Upper lobe of right lung (tissue), 1 donor: ENCODE measurements at regions not wholly inside any gene's neighbourhood (a gene's known extent, or its start where the extent isn't known, plus 50 kb on each side); places are given as distances from the start of the nearest gene placed in this dataset.

ENCODE experiments used
- ATAC-seq: fragments of 200-7000 bp; cut with Tn5 transposase; one replicate; pipeline ENCODE4 v1.9.1; 2020; ENCODE audit warnings: mild to moderate bottlenecking, moderate library complexity
- DNase-seq: peaks from one replicate; pipeline ENCODE4 v3.0.0-alpha.2; 2020
- H3K27ac ChIP-seq: fragments of 200-600 bp; one replicate; pipeline ENCODE4 v1.8.0; 2022
- H3K27me3 ChIP-seq: fragments of 200-600 bp; one replicate; pipeline ENCODE4 v1.8.0; 2022; ENCODE audit warnings: mild to moderate bottlenecking
- H3K36me3 ChIP-seq: fragments of 200-600 bp; one replicate; pipeline ENCODE4 v1.8.0; 2022
- H3K4me1 ChIP-seq: fragments of 200-600 bp; one replicate; pipeline ENCODE4 v1.8.0; 2022
- H3K4me3 ChIP-seq: fragments of 200-600 bp; one replicate; pipeline ENCODE4 v1.8.0; 2022; ENCODE audit warnings: mild to moderate bottlenecking
- H3K9me3 ChIP-seq: fragments of 200-600 bp; one replicate; pipeline ENCODE4 v1.8.0; 2022
- CTCF ChIP-seq: fragments of 200-600 bp; IDR thresholded peaks from one replicate; pipeline ENCODE4 v1.8.0; 2022; ENCODE audit warnings: antibody characterized with exemption
- intact Hi-C: fragments of 100-400 bp; cut with DNase I; formaldehyde crosslinking; loops from one replicate; pipeline ENCODE4 v1.11.0; 2022
- donor health status: DM: no; HTN: yes; CAD: no; lungs with severe emphysema.

- Histone ChIP-seq H3K4me1 (peaks cover 3% of the 10 kb centered on the region), H3K27ac (peak overlapping the region; percentile 31), H3K9me3 (no peaks in the 10 kb centered on the region), H3K4me3 (peak overlapping the region; percentile 39), H3K36me3 (no peaks in the 10 kb centered on the region), H3K27me3 (no peaks in the 10 kb centered on the region)
- intact Hi-C loops = no loop called here
- DNase-seq (no peak), ATAC-seq (peak; percentile 66)
- no peak for TF ChIP-seq CTCF
Observed at GRCh38 chr2:196361606-196362326, 190.4 kb upstream of the STK17B start.

GRCh38 chr2:196362973-196363549 is 191.7 kb upstream of the STK17B start:
- H3K27ac ChIP-seq = no peak overlapping the region
- ATAC-seq = no peak
- intact Hi-C loops = no loop called here
- H3K36me3 ChIP-seq = no peaks in the 10 kb centered on the region
- TF ChIP-seq CTCF = no peak
- no peak for DNase-seq
- peaks cover 3% of the 10 kb centered on the region for H3K4me1 ChIP-seq
- H3K4me3 ChIP-seq = no peak overlapping the region
- no peaks in the 10 kb centered on the region for H3K27me3 ChIP-seq
- H3K9me3 ChIP-seq = no peaks in the 10 kb centered on the region

GRCh38 chr2:196365145-196365544 is 193.8 kb upstream of the STK17B start:
- Histone ChIP-seq H3K27me3 (no peaks in the 10 kb centered on the region), H3K4me3 (no peak overlapping the region), H3K9me3 (no peaks in the 10 kb centered on the region), H3K36me3 (no peaks in the 10 kb centered on the region), H3K27ac (no peak overlapping the region), H3K4me1 (peaks cover 3% of the 10 kb centered on the region)
- ATAC-seq (no peak), DNase-seq (no peak)
- intact Hi-C loops = no loop called here
- TF ChIP-seq CTCF = no peak

GRCh38 chr2:196365923-196366322 is 194.5 kb upstream of the STK17B start:
- peaks cover 3% of the 10 kb centered on the region for H3K4me1 ChIP-seq
- H3K27ac ChIP-seq = no peak overlapping the region
- TF ChIP-seq CTCF = no peak
- no peaks in the 10 kb centered on the region for H3K27me3 ChIP-seq
- H3K9me3 ChIP-seq = no peaks in the 10 kb centered on the region
- H3K4me3 ChIP-seq = no peak overlapping the region
- no peaks in the 10 kb centered on the region for H3K36me3 ChIP-seq
- intact Hi-C loops = no loop called here
- ATAC-seq = no peak
- DNase-seq = no peak

- no peak overlapping the region for H3K4me3 ChIP-seq
- H3K36me3 ChIP-seq = no peaks in the 10 kb centered on the region
- peaks cover 3% of the 10 kb centered on the region for H3K4me1 ChIP-seq
- no peaks in the 10 kb centered on the region for H3K9me3 ChIP-seq
- TF ChIP-seq CTCF = no peak
- H3K27me3 ChIP-seq = no peaks in the 10 kb centered on the region
- no peak for DNase-seq
- intact Hi-C loops = no loop called here
- no peak for ATAC-seq
- no peak overlapping the region for H3K27ac ChIP-seq
Observed at GRCh38 chr2:196367633-196368032, 196.3 kb upstream of the STK17B start.
